Muscle of leg (tissue), 3 donors: ENCODE measurements at regions not wholly inside any gene's neighbourhood (a gene's known extent, or its start where the extent isn't known, plus 50 kb on each side); places are given as distances from the start of the nearest gene placed in this dataset.

Experiments
- DNase-seq: peaks from one replicate; pipeline ENCODE4 v3.0.0; 2013
- H3K27ac ChIP-seq: one replicate; pipeline ENCODE4 v1.5.1; 2013; ENCODE audit warnings: mild to moderate bottlenecking, low read length, control low read depth
- H3K27me3 ChIP-seq: one replicate; pipeline ENCODE4 v1.6.1; 2013; ENCODE audit warnings: low read length; ENCODE audit not compliant: control insufficient read depth, insufficient read depth
- H3K36me3 ChIP-seq: one replicate; pipeline ENCODE4 v1.6.1; 2013; ENCODE audit warnings: low read length; ENCODE audit not compliant: control insufficient read depth, insufficient read depth
- H3K4me1 ChIP-seq: one replicate; pipeline ENCODE4 v1.6.1; 2013; ENCODE audit warnings: low read length; ENCODE audit not compliant: control insufficient read depth, insufficient read depth
- H3K4me3 ChIP-seq: one replicate; pipeline ENCODE4 v1.5.1; 2013; ENCODE audit warnings: low read length, control low read depth
- H3K9me3 ChIP-seq: replicated peaks from 2 replicates; pipeline ENCODE4 v1.6.1; 2013; ENCODE audit warnings: low read depth, low read length; ENCODE audit not compliant: control insufficient read depth
- WGBS: methylation state at CpG from one replicate; pipeline ENCODE4 v1.1.5; 2013; ENCODE audit warnings: missing lambda C conversion rate; ENCODE audit not compliant: insufficient coverage; 5-methylcytosine and 5-hydroxymethylcytosine counted together

- Histone ChIP-seq H3K36me3 (no peaks in the 10 kb centered on the region), H3K27me3 (no peaks in the 10 kb centered on the region), H3K9me3 (no peaks in the 10 kb centered on the region), H3K27ac (no peak overlapping the region), H3K4me3 (no peak overlapping the region), H3K4me1 (peaks cover 4% of the 10 kb centered on the region)
- 47% methylated on average over 3 of the region's 4 CpGs for WGBS
- DNase-seq: no peak
Measured at GRCh38 chr1:79981481-79981880, 975.0 kb upstream of the ADGRL4 start.

GRCh38 chr1:79979346-79979745 is 972.8 kb upstream of the ADGRL4 start:
- H3K36me3 ChIP-seq: no peaks in the 10 kb centered on the region
- H3K9me3 ChIP-seq: no peaks in the 10 kb centered on the region
- no peaks in the 10 kb centered on the region for H3K27me3 ChIP-seq
- H3K27ac ChIP-seq: no peak overlapping the region
- H3K4me3 ChIP-seq: no peak overlapping the region
- H3K4me1 ChIP-seq: peaks cover 4% of the 10 kb centered on the region
- no peak for DNase-seq

GRCh38 chr1:79976287-79976686 is 969.8 kb upstream of the ADGRL4 start:
- no peak overlapping the region for H3K27ac ChIP-seq
- H3K36me3 ChIP-seq: no peaks in the 10 kb centered on the region
- H3K4me3 ChIP-seq: no peak overlapping the region
- no peaks in the 10 kb centered on the region for H3K27me3 ChIP-seq
- DNase-seq: no peak
- no peaks in the 10 kb centered on the region for H3K9me3 ChIP-seq
- H3K4me1 ChIP-seq: no peaks in the 10 kb centered on the region
- 25% methylated on average over 1 of the region's 3 CpGs for WGBS

GRCh38 chr1:79974659-79975058 is 968.1 kb upstream of the ADGRL4 start:
- no peaks in the 10 kb centered on the region for H3K9me3 ChIP-seq
- no peaks in the 10 kb centered on the region for H3K4me1 ChIP-seq
- WGBS: no CpG with 5 or more reads among the region's 7 CpGs
- no peaks in the 10 kb centered on the region for H3K36me3 ChIP-seq
- H3K27me3 ChIP-seq: no peaks in the 10 kb centered on the region
- H3K4me3 ChIP-seq: no peak overlapping the region
- no peak overlapping the region for H3K27ac ChIP-seq
- DNase-seq: no peak

- no CpG with 5 or more reads among the region's 2 CpGs for WGBS
- Histone ChIP-seq H3K4me1 (no peaks in the 10 kb centered on the region), H3K27ac (no peak overlapping the region), H3K36me3 (no peaks in the 10 kb centered on the region), H3K9me3 (no peaks in the 10 kb centered on the region), H3K27me3 (no peaks in the 10 kb centered on the region), H3K4me3 (no peak overlapping the region)
- DNase-seq: peak; percentile 61
Measured at GRCh38 chr1:79969886-79970285, 963.4 kb upstream of the ADGRL4 start.

GRCh38 chr1:79966438-79966837 is 959.9 kb upstream of the ADGRL4 start:
- no peak for DNase-seq
- H3K27me3 ChIP-seq: no peaks in the 10 kb centered on the region
- H3K4me3 ChIP-seq: no peak overlapping the region
- no peaks in the 10 kb centered on the region for H3K9me3 ChIP-seq
- no CpG with 5 or more reads among the region's 2 CpGs for WGBS
- H3K27ac ChIP-seq: no peak overlapping the region
- no peaks in the 10 kb centered on the region for H3K4me1 ChIP-seq
- H3K36me3 ChIP-seq: no peaks in the 10 kb centered on the region

- Histone ChIP-seq H3K4me1 (no peaks in the 10 kb centered on the region), H3K27me3 (no peaks in the 10 kb centered on the region), H3K9me3 (peaks cover 5% of the 10 kb centered on the region), H3K36me3 (no peaks in the 10 kb centered on the region), H3K27ac (no peak overlapping the region), H3K4me3 (no peak overlapping the region)
- DNase-seq: no peak
- WGBS: 100% methylated on average over 1 of the region's 1 CpG
Measured at GRCh38 chr1:79959635-79960034, 953.1 kb upstream of the ADGRL4 start.

GRCh38 chr1:79955966-79956365 is 949.4 kb upstream of the ADGRL4 start:
- DNase-seq: peak; percentile 41
- Histone ChIP-seq H3K4me3 (no peak overlapping the region), H3K27ac (no peak overlapping the region), H3K9me3 (peaks cover 5% of the 10 kb centered on the region), H3K4me1 (no peaks in the 10 kb centered on the region), H3K36me3 (no peaks in the 10 kb centered on the region), H3K27me3 (no peaks in the 10 kb centered on the region)
- WGBS: no CpG with 5 or more reads among the region's 1 CpG

- no peaks in the 10 kb centered on the region for H3K9me3 ChIP-seq
- H3K4me1 ChIP-seq: no peaks in the 10 kb centered on the region
- no peak for DNase-seq
- no CpG with 5 or more reads among the region's 3 CpGs for WGBS
- H3K27me3 ChIP-seq: no peaks in the 10 kb centered on the region
- H3K4me3 ChIP-seq: no peak overlapping the region
- H3K27ac ChIP-seq: no peak overlapping the region
- no peaks in the 10 kb centered on the region for H3K36me3 ChIP-seq
Measured at GRCh38 chr1:79950511-79950910, 944.0 kb upstream of the ADGRL4 start.

GRCh38 chr1:79945391-79945790 is 938.9 kb upstream of the ADGRL4 start:
- Histone ChIP-seq H3K9me3 (no peaks in the 10 kb centered on the region), H3K4me1 (no peaks in the 10 kb centered on the region), H3K27me3 (no peaks in the 10 kb centered on the region), H3K36me3 (no peaks in the 10 kb centered on the region), H3K4me3 (no peak overlapping the region), H3K27ac (no peak overlapping the region)
- DNase-seq: no peak

GRCh38 chr1:79929356-79929755 is 922.8 kb upstream of the ADGRL4 start:
- WGBS: no CpG with 5 or more reads among the region's 2 CpGs
- Histone ChIP-seq H3K27me3 (no peaks in the 10 kb centered on the region), H3K36me3 (no peaks in the 10 kb centered on the region), H3K4me1 (no peaks in the 10 kb centered on the region), H3K27ac (no peak overlapping the region), H3K4me3 (no peak overlapping the region), H3K9me3 (peaks cover under 1% of the 10 kb centered on the region)
- DNase-seq: no peak
